Gastroesophageal sphincter (tissue), 3 donors: ENCODE measurements at regions not wholly inside any gene's neighbourhood (a gene's known extent, or its start where the extent isn't known, plus 50 kb on each side); places are given as distances from the start of the nearest gene placed in this dataset.

ENCODE experiments used
- CTCF ChIP-seq, 4 experiments: fragments of 200-600 bp in 2 of 4; fragments of 450-650 bp in 2 of 4; sonication (generic) in 1 of 4; IDR thresholded peaks; one replicate each; pipeline ENCODE4 v1.5.1; 2017 to 2019; ENCODE audit warnings: antibody characterized with exemption in 4 of 4, mild to moderate bottlenecking in 2 of 4, moderate library complexity in 2 of 4
- POLR2A ChIP-seq, 2 donors: fragments of 450-650 bp; IDR thresholded peaks; one replicate each; pipeline ENCODE4 v1.6.1; 2017; ENCODE audit warnings: antibody characterized with exemption in 2 of 2, mild to moderate bottlenecking in 2 of 2, moderate library complexity in 1 of 2
- POLR2AphosphoS5 ChIP-seq: sonication (generic); formaldehyde crosslinking; IDR thresholded peaks from one replicate; pipeline ENCODE4 v1.6.1; 2017; ENCODE audit warnings: antibody characterized with exemption

- no peak for TF ChIP-seq CTCF (IDR thresholded peaks at IDR 0.05)
- TF ChIP-seq POLR2AphosphoS5, result no peak
- TF ChIP-seq POLR2A (IDR thresholded peaks at IDR 0.05), result no peak
These were observed 80.3 kb downstream of the ACTBL2 start for GRCh38 chr5:57402348-57402747.
